ENCODE measurements at regions not wholly inside any gene's neighbourhood (a gene's known extent, or its start where the extent isn't known, plus 50 kb on each side); places are given as distances from the start of the nearest gene placed in this dataset.

DNA sequence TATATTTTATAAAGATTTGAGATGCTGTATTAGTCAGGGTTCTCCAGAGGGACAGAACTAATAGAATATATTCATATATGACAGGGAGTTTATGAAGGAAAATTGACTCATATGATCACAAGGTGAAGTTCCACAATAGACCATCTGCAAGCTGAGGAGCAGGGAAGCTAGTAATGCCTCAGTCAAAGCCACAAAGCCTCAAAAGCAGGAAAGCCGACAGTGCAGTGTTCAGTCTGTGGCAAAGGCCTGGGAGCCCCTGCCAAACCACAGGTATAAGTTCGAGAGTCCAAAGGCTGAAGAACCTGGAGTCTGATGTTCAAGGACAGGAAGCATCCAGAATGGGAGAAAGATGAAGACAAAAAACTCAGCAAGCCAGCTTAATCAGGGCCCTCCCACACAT is 382.2 kb downstream of the LRRC70 start:
- no peak overlapping the region for H3K4me2 ChIP-seq (ENCODE audit: control insufficient read depth, insufficient read depth)
- no peaks in the 10 kb centered on the region for H3K79me2 ChIP-seq (ENCODE audit: control insufficient read depth, insufficient read depth, low read length)
- ChIA-PET CTCF (no interaction called here), POLR2A (no interaction called here), RAD21 (ENCODE audit: unreplicated experiment) (interaction anchor here (0.7 kb wide), 1 partner anchor 180 kb away, joined by 3 read pairs; no protein-coding TSS in a partner anchor), SMC1A (ENCODE audit: uncharacterized antibody, unreplicated experiment) (no interaction called here)
- intact Hi-C loops (cut with micrococcal nuclease; ENCODE audit: unreplicated experiment): no loop called here
- no peaks in the 10 kb centered on the region for H4K20me1 ChIP-seq (ENCODE audit: control insufficient read depth, insufficient read depth)
- no peaks in the 10 kb centered on the region for H3K4me1 ChIP-seq (ENCODE audit: control insufficient read depth, insufficient read depth, low read length)
- no peak overlapping the region for H3K27ac ChIP-seq (ENCODE audit: control insufficient read depth, insufficient read depth)
- BruUV-seq (replicated peaks): no TSS peak
- WGBS (ENCODE audit: insufficient coverage, insufficient replicate concordance, low lambda C conversion rate, missing lambda C conversion rate): 4% methylated on average over 2 of the region's 2 CpGs
- DNase-seq (ENCODE audit: low read depth, low spot score) (no peak), ATAC-seq (no peak), FAIRE-seq (no peak)
- no peaks in the 10 kb centered on the region for H3K9me3 ChIP-seq (replicated peaks; ENCODE audit: control insufficient read depth, insufficient read depth, low read length)
- H3K4me3 ChIP-seq: no peak overlapping the region
- H3K9ac ChIP-seq (ENCODE audit: control insufficient read depth, insufficient read depth, low read length): no peak overlapping the region
- TF ChIP-seq SRF (IDR thresholded peaks at IDR 0.05; ENCODE audit: low read depth in 2 of 2, low read length in 2 of 2) (no peak), RCOR1 (conservative IDR thresholded peaks at IDR 0.05; ENCODE audit: low read depth, low read length) (no peak), PAX5 (IDR thresholded peaks at IDR 0.05; ENCODE audit: borderline replicate concordance, low read depth, low read length) (no peak), MTA3 (IDR thresholded peaks at IDR 0.05; ENCODE audit: borderline replicate concordance, low read length) (no peak), ATF7 (IDR thresholded peaks at IDR 0.05; ENCODE audit: low read depth) (no peak), HDAC6 (IDR thresholded peaks at IDR 0.05; ENCODE audit: unreplicated experiment) (no peak), SREBF1 (IDR thresholded peaks at IDR 0.05; ENCODE audit: low read length) (no peak), IKZF1 (conservative IDR thresholded peaks at IDR 0.05) (no peak), MTA2 (IDR thresholded peaks at IDR 0.05; ENCODE audit: low read depth) (no peak), SIX5 (IDR thresholded peaks at IDR 0.05; ENCODE audit: low read depth, low read length, severe bottlenecking) (no peak), ZNF622 (IDR thresholded peaks at IDR 0.05) (no peak), EP300 (IDR thresholded peaks at IDR 0.05; ENCODE audit: borderline replicate concordance in 1 of 2, control insufficient read depth in 1 of 2, low read depth in 2 of 2, low read length in 2 of 2) (no peak), TCF3 (IDR thresholded peaks at IDR 0.05; ENCODE audit: borderline replicate concordance, insufficient read depth, low read depth, low read length) (no peak)
- TF ChIP-seq, protein P1, sequence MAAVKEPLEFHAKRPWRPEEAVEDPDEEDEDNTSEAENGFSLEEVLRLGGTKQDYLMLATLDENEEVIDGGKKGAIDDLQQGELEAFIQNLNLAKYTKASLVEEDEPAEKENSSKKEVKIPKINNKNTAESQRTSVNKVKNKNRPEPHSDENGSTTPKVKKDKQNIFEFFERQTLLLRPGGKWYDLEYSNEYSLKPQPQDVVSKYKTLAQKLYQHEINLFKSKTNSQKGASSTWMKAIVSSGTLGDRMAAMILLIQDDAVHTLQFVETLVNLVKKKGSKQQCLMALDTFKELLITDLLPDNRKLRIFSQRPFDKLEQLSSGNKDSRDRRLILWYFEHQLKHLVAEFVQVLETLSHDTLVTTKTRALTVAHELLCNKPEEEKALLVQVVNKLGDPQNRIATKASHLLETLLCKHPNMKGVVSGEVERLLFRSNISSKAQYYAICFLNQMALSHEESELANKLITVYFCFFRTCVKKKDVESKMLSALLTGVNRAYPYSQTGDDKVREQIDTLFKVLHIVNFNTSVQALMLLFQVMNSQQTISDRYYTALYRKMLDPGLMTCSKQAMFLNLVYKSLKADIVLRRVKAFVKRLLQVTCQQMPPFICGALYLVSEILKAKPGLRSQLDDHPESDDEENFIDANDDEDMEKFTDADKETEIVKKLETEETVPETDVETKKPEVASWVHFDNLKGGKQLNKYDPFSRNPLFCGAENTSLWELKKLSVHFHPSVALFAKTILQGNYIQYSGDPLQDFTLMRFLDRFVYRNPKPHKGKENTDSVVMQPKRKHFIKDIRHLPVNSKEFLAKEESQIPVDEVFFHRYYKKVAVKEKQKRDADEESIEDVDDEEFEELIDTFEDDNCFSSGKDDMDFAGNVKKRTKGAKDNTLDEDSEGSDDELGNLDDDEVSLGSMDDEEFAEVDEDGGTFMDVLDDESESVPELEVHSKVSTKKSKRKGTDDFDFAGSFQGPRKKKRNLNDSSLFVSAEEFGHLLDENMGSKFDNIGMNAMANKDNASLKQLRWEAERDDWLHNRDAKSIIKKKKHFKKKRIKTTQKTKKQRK (IDR thresholded peaks at IDR 0.05; ENCODE audit: low read depth, low read length): no peak
- TF ChIP-seq, protein P2, sequence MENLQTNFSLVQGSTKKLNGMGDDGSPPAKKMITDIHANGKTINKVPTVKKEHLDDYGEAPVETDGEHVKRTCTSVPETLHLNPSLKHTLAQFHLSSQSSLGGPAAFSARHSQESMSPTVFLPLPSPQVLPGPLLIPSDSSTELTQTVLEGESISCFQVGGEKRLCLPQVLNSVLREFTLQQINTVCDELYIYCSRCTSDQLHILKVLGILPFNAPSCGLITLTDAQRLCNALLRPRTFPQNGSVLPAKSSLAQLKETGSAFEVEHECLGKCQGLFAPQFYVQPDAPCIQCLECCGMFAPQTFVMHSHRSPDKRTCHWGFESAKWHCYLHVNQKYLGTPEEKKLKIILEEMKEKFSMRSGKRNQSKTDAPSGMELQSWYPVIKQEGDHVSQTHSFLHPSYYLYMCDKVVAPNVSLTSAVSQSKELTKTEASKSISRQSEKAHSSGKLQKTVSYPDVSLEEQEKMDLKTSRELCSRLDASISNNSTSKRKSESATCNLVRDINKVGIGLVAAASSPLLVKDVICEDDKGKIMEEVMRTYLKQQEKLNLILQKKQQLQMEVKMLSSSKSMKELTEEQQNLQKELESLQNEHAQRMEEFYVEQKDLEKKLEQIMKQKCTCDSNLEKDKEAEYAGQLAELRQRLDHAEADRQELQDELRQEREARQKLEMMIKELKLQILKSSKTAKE (IDR thresholded peaks at IDR 0.05; ENCODE audit: low read depth, poor library complexity, severe bottlenecking): no peak
- TF ChIP-seq, protein P3, sequence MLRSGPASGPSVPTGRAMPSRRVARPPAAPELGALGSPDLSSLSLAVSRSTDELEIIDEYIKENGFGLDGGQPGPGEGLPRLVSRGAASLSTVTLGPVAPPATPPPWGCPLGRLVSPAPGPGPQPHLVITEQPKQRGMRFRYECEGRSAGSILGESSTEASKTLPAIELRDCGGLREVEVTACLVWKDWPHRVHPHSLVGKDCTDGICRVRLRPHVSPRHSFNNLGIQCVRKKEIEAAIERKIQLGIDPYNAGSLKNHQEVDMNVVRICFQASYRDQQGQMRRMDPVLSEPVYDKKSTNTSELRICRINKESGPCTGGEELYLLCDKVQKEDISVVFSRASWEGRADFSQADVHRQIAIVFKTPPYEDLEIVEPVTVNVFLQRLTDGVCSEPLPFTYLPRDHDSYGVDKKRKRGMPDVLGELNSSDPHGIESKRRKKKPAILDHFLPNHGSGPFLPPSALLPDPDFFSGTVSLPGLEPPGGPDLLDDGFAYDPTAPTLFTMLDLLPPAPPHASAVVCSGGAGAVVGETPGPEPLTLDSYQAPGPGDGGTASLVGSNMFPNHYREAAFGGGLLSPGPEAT (IDR thresholded peaks at IDR 0.05; ENCODE audit: low read depth): no peak
- TF ChIP-seq, protein P4, sequence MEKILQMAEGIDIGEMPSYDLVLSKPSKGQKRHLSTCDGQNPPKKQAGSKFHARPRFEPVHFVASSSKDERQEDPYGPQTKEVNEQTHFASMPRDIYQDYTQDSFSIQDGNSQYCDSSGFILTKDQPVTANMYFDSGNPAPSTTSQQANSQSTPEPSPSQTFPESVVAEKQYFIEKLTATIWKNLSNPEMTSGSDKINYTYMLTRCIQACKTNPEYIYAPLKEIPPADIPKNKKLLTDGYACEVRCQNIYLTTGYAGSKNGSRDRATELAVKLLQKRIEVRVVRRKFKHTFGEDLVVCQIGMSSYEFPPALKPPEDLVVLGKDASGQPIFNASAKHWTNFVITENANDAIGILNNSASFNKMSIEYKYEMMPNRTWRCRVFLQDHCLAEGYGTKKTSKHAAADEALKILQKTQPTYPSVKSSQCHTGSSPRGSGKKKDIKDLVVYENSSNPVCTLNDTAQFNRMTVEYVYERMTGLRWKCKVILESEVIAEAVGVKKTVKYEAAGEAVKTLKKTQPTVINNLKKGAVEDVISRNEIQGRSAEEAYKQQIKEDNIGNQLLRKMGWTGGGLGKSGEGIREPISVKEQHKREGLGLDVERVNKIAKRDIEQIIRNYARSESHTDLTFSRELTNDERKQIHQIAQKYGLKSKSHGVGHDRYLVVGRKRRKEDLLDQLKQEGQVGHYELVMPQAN (conservative IDR thresholded peaks at IDR 0.05): no peak
- no peak overlapping the region for H2AFZ ChIP-seq (ENCODE audit: control insufficient read depth, low read depth, low read length)
- in situ Hi-C loops (cut with MboI): no loop called here
- no peaks in the 10 kb centered on the region for H3K36me3 ChIP-seq (ENCODE audit: control insufficient read depth in 2 of 2, insufficient read depth in 2 of 2, low read length in 1 of 2)
- H3K27me3 ChIP-seq (replicated peaks in 1 of 2; ENCODE audit: control insufficient read depth in 2 of 2, insufficient read depth in 2 of 2, low read length in 1 of 2): no peaks in the 10 kb centered on the region

Measured in GM12878 (cell line).